NCI-H69 (cell line): ENCODE measurements at regions not wholly inside any gene's neighbourhood (a gene's known extent, or its start where the extent isn't known, plus 50 kb on each side); places are given as distances from the start of the nearest gene placed in this dataset.
A peak's percentile ranks its signal among the peaks of the same experiment; 100 is the strongest.

ENCODE experiments used
- DNase-seq: peaks from one replicate; lab custom pipeline; 2025; lab: John Stamatoyannopoulos, UW

GRCh38 chr2:66717973-66718372 is 283.0 kb downstream of the MEIS1 start:
- no peak for DNase-seq

GRCh38 chr2:66721776-66722175 is 286.9 kb downstream of the MEIS1 start:
- no peak for DNase-seq

- no peak for DNase-seq
These were observed 289.3 kb downstream of the MEIS1 start for GRCh38 chr2:66724241-66724640.

GRCh38 chr2:66729416-66730330 is 294.7 kb downstream of the MEIS1 start:
- no peak for DNase-seq

GRCh38 chr2:66730441-66730840 is 295.5 kb downstream of the MEIS1 start:
- peak; percentile 48 for DNase-seq

- DNase-seq: peak; percentile 63
These were observed 298.6 kb downstream of the MEIS1 start for GRCh38 chr2:66733364-66733999.

GRCh38 chr2:66748939-66749338 is 314.0 kb downstream of the MEIS1 start:
- DNase-seq: no peak

- DNase-seq: no peak
These were observed 314.6 kb downstream of the MEIS1 start for GRCh38 chr2:66749566-66749965.

- DNase-seq: no peak
These were observed 318.3 kb downstream of the MEIS1 start for GRCh38 chr2:66753257-66753656.

GRCh38 chr2:66753660-66754059 is 318.7 kb downstream of the MEIS1 start:
- DNase-seq: peak; percentile 70

GRCh38 chr2:66755974-66756373 is 321.0 kb downstream of the MEIS1 start:
- no peak for DNase-seq

- no peak for DNase-seq
These were observed 326.9 kb downstream of the MEIS1 start for GRCh38 chr2:66761826-66762225.

GRCh38 chr2:66762761-66763160 is 327.8 kb downstream of the MEIS1 start:
- DNase-seq: no peak

GRCh38 chr2:66766582-66766981 is 331.7 kb downstream of the MEIS1 start:
- no peak for DNase-seq

GRCh38 chr2:66771359-66771976 is 336.5 kb downstream of the MEIS1 start:
- peak; percentile 21 for DNase-seq

- peak; percentile 10 for DNase-seq
These were observed 337.7 kb downstream of the MEIS1 start for GRCh38 chr2:66772618-66773017.

- DNase-seq: no peak
These were observed 341.0 kb downstream of the MEIS1 start for GRCh38 chr2:66775730-66776422.

GRCh38 chr2:66781804-66782203 is 346.9 kb downstream of the MEIS1 start:
- DNase-seq: no peak

GRCh38 chr2:66782780-66783361 is 347.9 kb downstream of the MEIS1 start:
- no peak for DNase-seq

GRCh38 chr2:66789741-66790140 is 354.8 kb downstream of the MEIS1 start:
- DNase-seq: no peak

GRCh38 chr2:66790651-66791181 is 355.8 kb downstream of the MEIS1 start:
- DNase-seq: no peak

GRCh38 chr2:66794070-66794469 is 359.1 kb downstream of the MEIS1 start:
- no peak for DNase-seq
